IMR-90 (cell line): ENCODE measurements at regions not wholly inside any gene's neighbourhood (a gene's known extent, or its start where the extent isn't known, plus 50 kb on each side); places are given as distances from the start of the nearest gene placed in this dataset.

Source experiments
- ATAC-seq: fragments of 200-7000 bp; cut with Tn5 transposase; 2 replicates; pipeline ENCODE4 v1.9.1; 2020; ENCODE audit warnings: low read depth, mild to moderate bottlenecking, moderate library complexity
- BruUV-seq: library from RNA; stranded (reverse); fragments of 400-500 nt; replicated peaks from 2 replicates; lab custom pipeline; 2021; lab: Mats Ljungman, UMichigan
- CTCF ChIA-PET: fragments of 300-600 bp; formaldehyde crosslinking; extraction: SDS; loops from one replicate; lab custom pipeline; 2021; ENCODE audit warnings: antibody characterized with exemption; lab: Yijun Ruan, JAX
- POLR2A ChIA-PET: fragments of 300-600 bp; sonication (Branson Sonifier 250); formaldehyde crosslinking; loops from one replicate; lab custom pipeline; 2022; ENCODE audit warnings: antibody characterized with exemption; ENCODE audit not compliant: unreplicated experiment; lab: Charles Lee
- DNase-seq: peaks from one replicate; pipeline ENCODE4 v3.0.0; 2013
- H2AFZ ChIP-seq: replicated peaks from 2 replicates; pipeline ENCODE3; 2013; ENCODE audit warnings: low read length, mild to moderate bottlenecking; ENCODE audit not compliant: poor library complexity
- H2AK5ac ChIP-seq: 2 replicates; pipeline ENCODE4 v1.6.1; 2013; ENCODE audit warnings: low read depth, low read length, inconsistent platforms
- H2AK9ac ChIP-seq: replicated peaks from 2 replicates; pipeline ENCODE3; 2013; ENCODE audit warnings: mild to moderate bottlenecking, low read depth, low read length, moderate library complexity; ENCODE audit not compliant: poor library complexity
- H2BK120ac ChIP-seq: 2 replicates; pipeline ENCODE4 v1.6.1; 2013; ENCODE audit warnings: low read depth, low read length, inconsistent platforms
- H2BK15ac ChIP-seq: 3 replicates; pipeline ENCODE4 v1.6.1; 2013; ENCODE audit warnings: low read depth, low read length, inconsistent platforms
- H2BK20ac ChIP-seq: 2 replicates; pipeline ENCODE4 v1.6.1; 2013; ENCODE audit warnings: low read depth, mild to moderate bottlenecking, inconsistent platforms, low read length, moderate library complexity
- H2BK5ac ChIP-seq: 2 replicates; pipeline ENCODE4 v1.6.1; 2013; ENCODE audit warnings: mild to moderate bottlenecking, low read depth, low read length, inconsistent platforms; ENCODE audit not compliant: poor library complexity, severe bottlenecking
- H3K14ac ChIP-seq: replicated peaks from 2 replicates; pipeline ENCODE4 v1.6.1; 2013; ENCODE audit warnings: low read depth, low read length, inconsistent platforms
- H3K18ac ChIP-seq: 2 replicates; pipeline ENCODE4 v1.6.1; 2013; ENCODE audit warnings: low read depth, low read length, control low read depth
- H3K23ac ChIP-seq: 2 replicates; pipeline ENCODE4 v1.6.1; 2013; ENCODE audit warnings: low read depth, low read length, inconsistent platforms
- H3K27ac ChIP-seq: 2 replicates; pipeline ENCODE4 v1.5.1; 2013; ENCODE audit warnings: mild to moderate bottlenecking, control low read depth, low read length; ENCODE audit not compliant: insufficient read depth
- H3K27me3 ChIP-seq: 2 replicates; pipeline ENCODE4 v1.6.1; 2013; ENCODE audit warnings: low read length; ENCODE audit not compliant: control insufficient read depth, insufficient read depth
- H3K36me3 ChIP-seq: 2 replicates; pipeline ENCODE4 v1.6.1; 2013; ENCODE audit warnings: low read length, mixed read lengths; ENCODE audit not compliant: control insufficient read depth, insufficient read depth
- H3K4ac ChIP-seq: 2 replicates; pipeline ENCODE4 v1.6.1; 2013; ENCODE audit warnings: low read depth, low read length, inconsistent platforms
- H3K4me1 ChIP-seq: 2 replicates; pipeline ENCODE4 v1.6.1; 2013; ENCODE audit warnings: low read length, mixed read lengths; ENCODE audit not compliant: control insufficient read depth, insufficient read depth
- H3K4me2 ChIP-seq: 2 replicates; pipeline ENCODE4 v1.6.1; 2013; ENCODE audit warnings: low read depth, mild to moderate bottlenecking, control low read depth, low read length, moderate library complexity
- H3K4me3 ChIP-seq: 2 replicates; pipeline ENCODE4 v1.5.1; 2013; ENCODE audit warnings: low read depth, mild to moderate bottlenecking, control low read depth, low read length, moderate library complexity; ENCODE audit not compliant: insufficient read depth
- H3K56ac ChIP-seq: 2 replicates; pipeline ENCODE4 v1.6.1; 2013; ENCODE audit warnings: low read length, inconsistent platforms; ENCODE audit not compliant: insufficient read depth; ENCODE audit errors: extremely low read depth
- H3K79me1 ChIP-seq, 2 experiments: 2 replicates each; pipeline ENCODE4 v1.6.1; 2013; ENCODE audit warnings: low read length in 2 of 2, inconsistent platforms in 1 of 2, low read depth in 1 of 2
- H3K9ac ChIP-seq: 2 replicates; pipeline ENCODE4 v1.6.1; 2013; ENCODE audit warnings: low read depth, low read length, control low read depth
- H3K9me1 ChIP-seq: 2 replicates; pipeline ENCODE4 v1.6.1; 2013; ENCODE audit warnings: low read length, inconsistent platforms; ENCODE audit not compliant: insufficient read depth
- H3K9me3 ChIP-seq: 2 replicates; pipeline ENCODE4 v1.6.1; 2013; ENCODE audit warnings: low read length; ENCODE audit not compliant: control insufficient read depth, insufficient read depth
- H4K20me1 ChIP-seq: 2 replicates; pipeline ENCODE4 v1.6.1; 2013; ENCODE audit warnings: low read length, inconsistent platforms; ENCODE audit not compliant: insufficient read depth
- H4K5ac ChIP-seq: 2 replicates; pipeline ENCODE4 v1.6.1; 2013; ENCODE audit warnings: mild to moderate bottlenecking, low read depth, low read length, control low read depth
- H4K8ac ChIP-seq, 2 experiments: 2 replicates each; pipeline ENCODE4 v1.6.1; 2013; ENCODE audit warnings: low read depth in 2 of 2, low read length in 2 of 2, control low read depth in 1 of 2, inconsistent platforms in 1 of 2
- H4K91ac ChIP-seq: 2 replicates; pipeline ENCODE4 v1.6.1; 2013; ENCODE audit warnings: low read depth, low read length, inconsistent platforms; ENCODE audit not compliant: insufficient read depth
- MAZ ChIP-seq: IDR thresholded peaks from 2 replicates; pipeline ENCODE4 v1.6.1; 2012; ENCODE audit warnings: low read depth, mild to moderate bottlenecking, low read length, improper control_type of control experiment, moderate library complexity, borderline replicate concordance
- dilution Hi-C: fragments of 300-500 bp; cut with HindIII; formaldehyde crosslinking; loops from one replicate; pipeline ENCODE4 v1.14.3; 2018; ENCODE audit warnings: low sequenced_read_pairs; ENCODE audit not compliant: unreplicated experiment
- in situ Hi-C: fragments of 300-500 bp; cut with MboI; formaldehyde crosslinking; loops from 3 replicates; pipeline ENCODE4 v1.14.3; 2019; ENCODE audit warnings: low sequenced_read_pairs, inconsistent platforms, mixed read lengths
- intact Hi-C: fragments of 100-400 bp; cut with micrococcal nuclease; formaldehyde crosslinking; loops from 2 replicates; pipeline ENCODE4 v1.10.0; 2022
- TF ChIP-seq, protein P1 (sequence below): conservative IDR thresholded peaks from 2 replicates; pipeline ENCODE4 v1.5.1; 2012; ENCODE audit warnings: mild to moderate bottlenecking, low read depth, low read length, improper control_type of control experiment

DNA sequence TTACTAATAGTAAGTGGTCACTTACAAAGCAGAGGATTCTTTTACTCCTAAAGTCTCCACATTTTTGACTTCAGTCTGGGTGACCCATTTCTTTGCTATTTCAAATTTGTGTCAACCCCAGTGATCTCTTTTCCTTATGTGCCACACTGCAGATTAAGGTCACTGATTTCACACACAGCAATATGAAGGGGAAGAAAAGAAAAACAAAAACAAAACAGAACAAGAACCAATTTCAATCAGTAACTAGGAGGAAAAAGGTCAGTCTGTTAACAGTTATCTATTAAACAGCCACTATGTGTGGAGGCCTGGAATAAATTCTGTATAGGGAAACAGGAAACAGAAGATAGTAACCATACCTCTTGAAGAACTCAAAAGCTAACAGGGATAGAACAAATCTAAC, 72.0 kb upstream of the ACVR2A start:
- Histone ChIP-seq H3K14ac (no peak overlapping the region), H4K91ac (no peak overlapping the region), H3K4me1 (no peaks in the 10 kb centered on the region), H2BK120ac (no peak overlapping the region), H3K9me3 (no peaks in the 10 kb centered on the region), H3K4me2 (no peak overlapping the region), H2BK5ac (no peak overlapping the region), H3K9me1 (no peaks in the 10 kb centered on the region), H2AK9ac (no peak overlapping the region), H3K27ac (no peak overlapping the region), H3K23ac (no peak overlapping the region), H2BK20ac (no peak overlapping the region), H2AK5ac (no peak overlapping the region), H4K5ac (no peak overlapping the region), H3K36me3 (no peaks in the 10 kb centered on the region), H4K8ac (no peak overlapping the region), H3K18ac (no peak overlapping the region), H3K56ac (no peak overlapping the region), H2AFZ (no peak overlapping the region), H3K79me1 (no peaks in the 10 kb centered on the region), H3K27me3 (no peaks in the 10 kb centered on the region), H4K20me1 (no peaks in the 10 kb centered on the region), H3K4me3 (no peak overlapping the region), H3K4ac (no peak overlapping the region), H3K9ac (no peak overlapping the region), H2BK15ac (no peak overlapping the region)
- POLR2A ChIA-PET = no interaction called here
- CTCF ChIA-PET = no interaction called here
- dilution Hi-C loops = no loop called here
- no peak for ATAC-seq
- DNase-seq = no peak
- in situ Hi-C loops = no loop called here
- intact Hi-C loops = no loop called here
- no TSS peak for BruUV-seq
- TF ChIP-seq MAZ = no peak
- TF ChIP-seq, protein P1, sequence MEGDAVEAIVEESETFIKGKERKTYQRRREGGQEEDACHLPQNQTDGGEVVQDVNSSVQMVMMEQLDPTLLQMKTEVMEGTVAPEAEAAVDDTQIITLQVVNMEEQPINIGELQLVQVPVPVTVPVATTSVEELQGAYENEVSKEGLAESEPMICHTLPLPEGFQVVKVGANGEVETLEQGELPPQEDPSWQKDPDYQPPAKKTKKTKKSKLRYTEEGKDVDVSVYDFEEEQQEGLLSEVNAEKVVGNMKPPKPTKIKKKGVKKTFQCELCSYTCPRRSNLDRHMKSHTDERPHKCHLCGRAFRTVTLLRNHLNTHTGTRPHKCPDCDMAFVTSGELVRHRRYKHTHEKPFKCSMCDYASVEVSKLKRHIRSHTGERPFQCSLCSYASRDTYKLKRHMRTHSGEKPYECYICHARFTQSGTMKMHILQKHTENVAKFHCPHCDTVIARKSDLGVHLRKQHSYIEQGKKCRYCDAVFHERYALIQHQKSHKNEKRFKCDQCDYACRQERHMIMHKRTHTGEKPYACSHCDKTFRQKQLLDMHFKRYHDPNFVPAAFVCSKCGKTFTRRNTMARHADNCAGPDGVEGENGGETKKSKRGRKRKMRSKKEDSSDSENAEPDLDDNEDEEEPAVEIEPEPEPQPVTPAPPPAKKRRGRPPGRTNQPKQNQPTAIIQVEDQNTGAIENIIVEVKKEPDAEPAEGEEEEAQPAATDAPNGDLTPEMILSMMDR = no peak
